ENCODE measurements at regions not wholly inside any gene's neighbourhood (a gene's known extent, or its start where the extent isn't known, plus 50 kb on each side); places are given as distances from the start of the nearest gene placed in this dataset.

GRCh38 chr18:54765636-54766375 lies 62.5 kb upstream of the RAB27B start:
- no peak overlapping the region for H3K4me3 Mint-ChIP-seq
- H3K9me3 Mint-ChIP-seq, result no peaks in the 10 kb centered on the region
- H3K4me1 Mint-ChIP-seq (ENCODE audit: low read depth in 2 of 2), result peaks cover 0 to 2% of the 10 kb centered on the region in 2 donors
- no peak for DNase-seq (ENCODE audit: low spot score)
- H3K27me3 Mint-ChIP-seq, result peaks cover 16 to 18% of the 10 kb centered on the region in 2 donors
- H3K36me3 Mint-ChIP-seq, result no peaks in the 10 kb centered on the region
- H3K27ac Mint-ChIP-seq, result no peak overlapping the region
- no peak for ATAC-seq

GRCh38 chr18:54766634-54767033 lies 61.6 kb upstream of the RAB27B start:
- peaks cover 16 to 18% of the 10 kb centered on the region in 2 donors for H3K27me3 Mint-ChIP-seq
- H3K27ac Mint-ChIP-seq, result no peak overlapping the region
- H3K4me1 Mint-ChIP-seq (ENCODE audit: low read depth in 2 of 2), result peaks cover 0 to 2% of the 10 kb centered on the region in 2 donors
- H3K4me3 Mint-ChIP-seq, result no peak overlapping the region
- DNase-seq (ENCODE audit: low spot score) (no peak), ATAC-seq (no peak)
- H3K9me3 Mint-ChIP-seq, result no peaks in the 10 kb centered on the region
- H3K36me3 Mint-ChIP-seq, result no peaks in the 10 kb centered on the region

- Mint-ChIP-seq H3K36me3 (no peaks in the 10 kb centered on the region), H3K4me3 (no peak overlapping the region)
- ATAC-seq, result no peak
These were observed 61.2 kb upstream of the RAB27B start for GRCh38 chr18:54767098-54767497.

GRCh38 chr18:54769526-54770464 lies 58.5 kb upstream of the RAB27B start:
- Mint-ChIP-seq H3K4me3 (no peak overlapping the region), H3K27ac (no peak overlapping the region), H3K4me1 (ENCODE audit: low read depth in 2 of 2) (peaks cover 2% of the 10 kb centered on the region in 2 donors), H3K9me3 (no peaks in the 10 kb centered on the region), H3K27me3 (peaks cover 7% of the 10 kb centered on the region in 2 donors), H3K36me3 (no peaks in the 10 kb centered on the region)
- DNase-seq (ENCODE audit: low spot score) (no peak), ATAC-seq (no peak)

More at GRCh38 chr18:54767098-54767497, 61.2 kb upstream of the RAB27B start:
- Mint-ChIP-seq H3K27me3 (peaks cover 16% of the 10 kb centered on the region in 2 donors), H3K4me1 (ENCODE audit: low read depth in 2 of 2) (peaks cover 0 to 2% of the 10 kb centered on the region in 2 donors), H3K27ac (no peak overlapping the region), H3K9me3 (no peaks in the 10 kb centered on the region)
- DNase-seq (ENCODE audit: low spot score), result no peak

- Mint-ChIP-seq H3K4me1 (ENCODE audit: low read depth in 2 of 2) (peaks cover 11 to 21% of the 10 kb centered on the region in 2 donors), H3K27me3 (peaks cover 0 to 4% of the 10 kb centered on the region in 2 donors), H3K4me3 (no peak overlapping the region), H3K27ac (no peak overlapping the region), H3K36me3 (no peaks in the 10 kb centered on the region), H3K9me3 (no peaks in the 10 kb centered on the region)
- ATAC-seq, result no peak
- DNase-seq (ENCODE audit: low spot score), result no peak
These were observed 56.2 kb upstream of the RAB27B start for GRCh38 chr18:54772056-54772455.

- H3K9me3 Mint-ChIP-seq, result no peaks in the 10 kb centered on the region
- peaks cover 14 to 24% of the 10 kb centered on the region in 2 donors for H3K4me1 Mint-ChIP-seq (ENCODE audit: low read depth in 2 of 2)
- H3K4me3 Mint-ChIP-seq, result no peak overlapping the region
- peaks cover 0 to 2% of the 10 kb centered on the region in 2 donors for H3K27me3 Mint-ChIP-seq
- H3K36me3 Mint-ChIP-seq, result no peaks in the 10 kb centered on the region
- no peak overlapping the region for H3K27ac Mint-ChIP-seq
- ATAC-seq (no peak), DNase-seq (ENCODE audit: low spot score) (no peak)
These were observed 53.9 kb upstream of the RAB27B start for GRCh38 chr18:54774423-54774822.

- no peak overlapping the region for H3K4me3 Mint-ChIP-seq
These were observed 53.2 kb upstream of the RAB27B start for GRCh38 chr18:54774981-54775665.

GRCh38 chr18:54775686-54776085 lies 52.6 kb upstream of the RAB27B start:
- ATAC-seq, result no peak
- H3K27ac Mint-ChIP-seq, result peak overlapping the region; percentile 10 to 36

More at GRCh38 chr18:54774981-54775665, 53.2 kb upstream of the RAB27B start:
- DNase-seq (ENCODE audit: low spot score) (no peak), ATAC-seq (no peak)
- H3K9me3 Mint-ChIP-seq, result no peaks in the 10 kb centered on the region
- no peak overlapping the region for H3K27ac Mint-ChIP-seq
- peaks cover 0 to 5% of the 10 kb centered on the region in 2 donors for H3K27me3 Mint-ChIP-seq
- H3K36me3 Mint-ChIP-seq, result no peaks in the 10 kb centered on the region
- H3K4me1 Mint-ChIP-seq (ENCODE audit: low read depth in 2 of 2), result peaks cover 14 to 24% of the 10 kb centered on the region in 2 donors

GRCh38 chr18:54776282-54776977 lies 51.8 kb upstream of the RAB27B start:
- ATAC-seq (peak; percentile 93 to 97), DNase-seq (ENCODE audit: low spot score) (peak; percentile 61)
- Mint-ChIP-seq H3K4me3 (peak overlapping the region; percentile 47), H3K36me3 (no peaks in the 10 kb centered on the region), H3K27ac (peak overlapping the region; percentile 10 to 36), H3K9me3 (no peaks in the 10 kb centered on the region), H3K27me3 (peaks cover 0 to 7% of the 10 kb centered on the region in 2 donors), H3K4me1 (ENCODE audit: low read depth in 2 of 2) (peaks cover 14 to 24% of the 10 kb centered on the region in 2 donors)

More at GRCh38 chr18:54775686-54776085, 52.6 kb upstream of the RAB27B start:
- DNase-seq (ENCODE audit: low spot score), result no peak
- Mint-ChIP-seq H3K4me1 (ENCODE audit: low read depth in 2 of 2) (peaks cover 14 to 24% of the 10 kb centered on the region in 2 donors), H3K4me3 (no peak overlapping the region), H3K27me3 (peaks cover 0 to 7% of the 10 kb centered on the region in 2 donors), H3K36me3 (no peaks in the 10 kb centered on the region), H3K9me3 (no peaks in the 10 kb centered on the region)

- Mint-ChIP-seq H3K36me3 (no peaks in the 10 kb centered on the region), H3K4me3 (no peak overlapping the region), H3K27ac (no peak overlapping the region), H3K27me3 (peaks cover 0 to 7% of the 10 kb centered on the region in 2 donors), H3K9me3 (no peaks in the 10 kb centered on the region), H3K4me1 (ENCODE audit: low read depth in 2 of 2) (peaks cover 14 to 24% of the 10 kb centered on the region in 2 donors)
- no peak for DNase-seq (ENCODE audit: low spot score)
- ATAC-seq, result no peak
These were observed 51.0 kb upstream of the RAB27B start for GRCh38 chr18:54777118-54777791.

GRCh38 chr18:54777989-54778388 lies 50.3 kb upstream of the RAB27B start:
- Mint-ChIP-seq H3K4me1 (ENCODE audit: low read depth in 2 of 2) (peaks cover 14 to 24% of the 10 kb centered on the region in 2 donors), H3K9me3 (no peaks in the 10 kb centered on the region)

More at GRCh38 chr18:54777989-54778388, 50.3 kb upstream of the RAB27B start:
- H3K4me3 Mint-ChIP-seq, result no peak overlapping the region
- H3K36me3 Mint-ChIP-seq, result no peaks in the 10 kb centered on the region
- peaks cover 0 to 7% of the 10 kb centered on the region in 2 donors for H3K27me3 Mint-ChIP-seq
- H3K27ac Mint-ChIP-seq, result no peak overlapping the region
- ATAC-seq (no peak), DNase-seq (ENCODE audit: low spot score) (no peak)

Data from natural killer cell treated with Interleukin-12 subunit alpha and Interleukin-12 subunit beta and Interleukin-15 and Interleukin-18, amount 100 ng/mL, for 72 hours (primary cell).